ENCODE measurements at regions not wholly inside any gene's neighbourhood (a gene's known extent, or its start where the extent isn't known, plus 50 kb on each side); places are given as distances from the start of the nearest gene placed in this dataset.

- ChIA-PET CTCF (no interaction called here), POLR2A (ENCODE audit: unreplicated experiment) (no interaction called here)
- H4K5ac ChIP-seq (ENCODE audit: low read depth, low read length) = no peak overlapping the region
- no peak overlapping the region for H3K4me2 ChIP-seq (ENCODE audit: low read depth, low read length)
- H3K56ac ChIP-seq (ENCODE audit: extremely low read depth, insufficient read depth, low read length) = no peak overlapping the region
- no peak overlapping the region for H3K4ac ChIP-seq (ENCODE audit: low read depth, low read length)
- no peaks in the 10 kb centered on the region for H3K4me1 ChIP-seq (ENCODE audit: control insufficient read depth, insufficient read depth, low read length)
- no peak overlapping the region for H2BK15ac ChIP-seq (ENCODE audit: low read depth, low read length)
- H4K91ac ChIP-seq (ENCODE audit: insufficient read depth, low read depth, low read length) = no peak overlapping the region
- no TSS peak for BruUV-seq (replicated peaks)
- no peak overlapping the region for H3K9ac ChIP-seq (ENCODE audit: low read depth, low read length)
- in situ Hi-C loops (cut with MboI; ENCODE audit: low sequenced_read_pairs) (no loop called here), dilution Hi-C loops (cut with HindIII; ENCODE audit: low sequenced_read_pairs, unreplicated experiment) (no loop called here), intact Hi-C loops (cut with micrococcal nuclease) (no loop called here)
- H2BK120ac ChIP-seq (ENCODE audit: low read depth, low read length) = no peak overlapping the region
- H2AK5ac ChIP-seq (ENCODE audit: low read depth, low read length) = no peak overlapping the region
- no peak overlapping the region for H2BK5ac ChIP-seq (ENCODE audit: low read depth, low read length, poor library complexity, severe bottlenecking)
- no peak overlapping the region for H2BK20ac ChIP-seq (ENCODE audit: low read depth, low read length)
- H3K18ac ChIP-seq (ENCODE audit: low read depth, low read length) = no peak overlapping the region
- H3K14ac ChIP-seq (replicated peaks; ENCODE audit: low read depth, low read length) = no peak overlapping the region
- no peaks in the 10 kb centered on the region for H3K27me3 ChIP-seq (ENCODE audit: control insufficient read depth, insufficient read depth, low read length)
- TF ChIP-seq BHLHE40 (IDR thresholded peaks at IDR 0.05; ENCODE audit: low read depth, low read length) (no peak), MAFK (IDR thresholded peaks at IDR 0.05; ENCODE audit: low read depth, low read length) (no peak), RFX5 (IDR thresholded peaks at IDR 0.05; ENCODE audit: low read depth, low read length) (no peak), RAD21 (IDR thresholded peaks at IDR 0.05; ENCODE audit: low read length) (no peak)
- H3K23ac ChIP-seq (ENCODE audit: low read depth, low read length) = no peak overlapping the region
- no peaks in the 10 kb centered on the region for H3K36me3 ChIP-seq (ENCODE audit: control insufficient read depth, insufficient read depth, low read length)
- ATAC-seq (ENCODE audit: low read depth) (no peak), DNase-seq (peak; percentile 15)
- no peaks in the 10 kb centered on the region for H3K9me1 ChIP-seq (ENCODE audit: insufficient read depth, low read length)
- H2AFZ ChIP-seq (replicated peaks; ENCODE audit: low read length, poor library complexity) = no peak overlapping the region
- H3K27ac ChIP-seq (ENCODE audit: insufficient read depth, low read length) = no peak overlapping the region
- H3K79me1 ChIP-seq (ENCODE audit: low read depth in 1 of 2, low read length in 2 of 2) = no peaks in the 10 kb centered on the region
- H3K9me3 ChIP-seq (ENCODE audit: control insufficient read depth, insufficient read depth, low read length) = no peaks in the 10 kb centered on the region
- no peak overlapping the region for H2AK9ac ChIP-seq (replicated peaks; ENCODE audit: low read depth, low read length, poor library complexity)
- H4K20me1 ChIP-seq (ENCODE audit: insufficient read depth, low read length) = no peaks in the 10 kb centered on the region
- H4K8ac ChIP-seq (ENCODE audit: low read depth in 2 of 2, low read length in 2 of 2) = no peak overlapping the region
- WGBS, 2 experiments (ENCODE audit: extremely low coverage in 2 of 2, insufficient read length in 1 of 2) = no CpG with 5 or more reads among the region's 1 CpG
- no peak overlapping the region for H3K4me3 ChIP-seq (ENCODE audit: insufficient read depth, low read depth, low read length)
Observed at GRCh38 chr5:60514152-60514551, 185.8 kb downstream of the DEPDC1B start.
